Kidney glomerular epithelial cell (primary cell): ENCODE measurements at regions not wholly inside any gene's neighbourhood (a gene's known extent, or its start where the extent isn't known, plus 50 kb on each side); places are given as distances from the start of the nearest gene placed in this dataset.
"Not testable (repeated sequence)": the region's sequence is repeated elsewhere in the genome, so short reads cannot be mapped to it uniquely, and the experiment has no call there.

Experiments used
- DNase-seq: peaks from one replicate; lab custom pipeline; 2025; lab: John Stamatoyannopoulos, UW

DNA sequence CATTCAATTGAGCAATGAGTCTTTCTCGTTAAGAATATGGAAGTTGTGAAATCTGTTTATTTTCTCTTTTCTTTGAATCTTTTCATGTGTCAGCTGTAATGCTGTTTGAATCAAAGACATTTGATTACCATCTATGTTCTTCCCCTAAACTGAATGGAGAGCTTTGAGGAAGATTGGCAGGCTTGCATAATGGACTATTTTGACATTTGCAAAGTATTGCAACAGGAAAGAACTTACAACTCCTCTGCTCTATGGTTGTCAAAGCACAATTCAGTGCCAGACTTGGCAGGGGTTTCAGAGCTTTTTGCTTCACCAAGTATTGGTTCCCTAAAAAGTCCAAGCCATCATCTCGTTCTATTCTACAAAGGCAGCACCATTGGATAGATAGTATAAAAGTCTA lies 549.0 kb upstream of the NUDT12 start:
- DNase-seq = no peak

DNA sequence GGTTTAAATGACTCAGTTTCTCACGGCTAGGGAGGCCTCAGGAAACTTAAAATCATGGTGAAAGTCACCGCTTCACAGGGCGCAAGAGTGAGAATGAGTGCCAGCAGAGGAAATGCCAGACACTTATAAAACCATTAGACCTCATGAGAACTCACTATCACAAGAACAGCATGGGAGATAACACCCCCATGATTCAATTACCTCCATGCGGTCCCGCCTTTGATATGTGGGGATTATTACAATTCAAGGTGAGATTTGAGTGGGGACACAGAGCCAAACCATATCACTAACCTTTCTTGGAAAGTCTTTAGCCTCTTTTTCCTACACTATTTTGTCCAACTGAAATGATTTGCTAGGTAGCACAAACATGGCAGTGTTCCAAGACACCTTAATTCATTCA lies 533.9 kb upstream of the NUDT12 start:
- DNase-seq = no peak

DNA sequence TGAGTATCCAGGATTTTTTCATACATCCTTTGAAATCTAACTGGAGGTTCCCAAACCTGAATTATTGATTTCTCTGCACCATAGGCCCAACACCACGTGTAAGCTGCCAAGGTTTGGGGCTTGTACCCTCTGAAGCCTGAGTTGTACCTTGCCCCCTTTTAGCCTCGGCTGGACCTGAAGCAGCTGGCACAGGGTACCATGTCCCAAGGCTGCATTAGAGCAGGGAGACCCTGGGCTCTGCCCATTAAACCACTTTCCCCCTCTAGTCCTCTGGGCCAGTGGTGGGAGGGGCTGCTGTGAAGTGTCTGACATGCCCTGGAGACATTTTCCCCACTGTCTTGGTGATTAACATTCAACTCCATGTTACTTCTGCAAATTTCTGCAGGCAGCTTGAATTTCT lies 532.9 kb upstream of the NUDT12 start:
- no peak for DNase-seq

DNA sequence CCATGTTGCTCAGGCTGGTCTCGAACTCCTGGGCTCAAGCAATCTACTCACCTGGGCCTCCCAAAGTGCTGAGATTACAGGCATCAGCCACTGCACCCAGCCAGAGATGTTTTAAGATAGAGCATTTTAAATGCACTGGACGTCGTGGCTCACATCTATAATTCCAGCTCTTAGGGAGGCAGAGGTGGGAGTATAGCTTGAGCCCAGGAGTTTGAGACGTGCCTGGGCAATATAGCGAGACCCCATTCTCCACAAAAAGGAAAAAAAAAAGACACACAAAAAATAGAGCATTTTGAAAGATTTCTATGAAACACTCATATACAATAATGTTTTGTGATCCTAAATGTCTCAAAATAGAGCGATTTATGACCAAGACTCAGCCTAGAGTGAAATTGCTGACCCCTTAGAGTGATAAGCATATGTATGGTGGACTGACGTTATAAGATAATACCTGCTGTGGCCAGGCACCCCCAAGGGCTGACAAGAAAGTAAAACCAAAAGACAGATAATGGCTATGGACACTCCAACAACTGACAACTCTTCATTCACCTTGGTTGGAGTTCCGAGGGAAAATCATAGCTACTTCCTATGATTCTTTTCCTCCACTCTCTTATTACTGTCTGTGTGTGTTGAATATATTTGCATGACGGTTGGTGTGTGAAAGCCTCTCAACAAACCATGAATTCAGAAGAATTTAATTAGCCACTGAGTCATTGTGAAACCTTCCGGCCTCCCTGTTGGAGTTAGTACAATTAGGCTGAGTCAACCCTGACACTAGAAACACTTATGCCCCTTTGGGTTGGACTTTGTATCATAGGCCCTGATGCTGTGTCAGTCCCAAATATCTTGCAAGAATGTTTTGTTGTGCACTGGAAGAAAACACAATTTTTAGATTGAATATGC lies 526.5 kb upstream of the NUDT12 start:
- no peak for DNase-seq

DNA sequence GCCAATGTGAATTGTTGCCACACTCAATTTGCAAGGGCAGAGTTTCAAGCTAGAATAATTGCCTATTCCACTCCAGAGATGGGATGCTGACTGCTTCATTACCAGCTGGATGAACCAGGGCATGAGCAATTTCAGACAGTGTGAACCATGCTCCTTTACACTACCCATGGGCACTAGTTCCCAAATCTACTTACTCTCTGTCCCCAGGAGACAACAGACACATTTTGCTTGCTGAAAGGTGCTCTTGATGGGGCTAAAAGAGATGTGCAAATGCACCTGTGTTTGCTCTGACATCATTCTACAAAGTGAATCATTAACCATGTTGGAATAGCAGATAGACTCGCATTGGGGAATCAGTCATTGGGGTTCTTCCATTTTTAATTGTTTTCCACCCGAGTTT lies 522.3 kb upstream of the NUDT12 start:
- DNase-seq = no peak

DNA sequence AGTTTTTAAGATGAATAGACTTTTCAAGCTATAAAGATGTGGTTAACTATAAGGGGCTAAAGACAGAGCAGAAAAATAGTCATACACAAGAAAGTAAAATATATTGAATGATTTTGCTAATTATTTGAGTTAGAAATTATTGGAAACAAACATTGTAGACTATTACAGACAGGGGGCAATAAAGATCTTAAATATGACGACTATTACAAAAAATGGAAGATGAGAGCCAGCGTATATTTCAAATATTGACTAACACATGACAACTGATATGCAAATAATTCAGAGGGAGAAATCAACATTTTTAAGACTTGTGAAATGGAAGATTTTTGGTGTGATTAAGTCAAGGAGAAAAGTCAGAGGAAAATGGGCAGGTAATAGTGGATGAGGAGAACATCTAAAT lies 520.2 kb upstream of the NUDT12 start:
- no peak for DNase-seq

DNA sequence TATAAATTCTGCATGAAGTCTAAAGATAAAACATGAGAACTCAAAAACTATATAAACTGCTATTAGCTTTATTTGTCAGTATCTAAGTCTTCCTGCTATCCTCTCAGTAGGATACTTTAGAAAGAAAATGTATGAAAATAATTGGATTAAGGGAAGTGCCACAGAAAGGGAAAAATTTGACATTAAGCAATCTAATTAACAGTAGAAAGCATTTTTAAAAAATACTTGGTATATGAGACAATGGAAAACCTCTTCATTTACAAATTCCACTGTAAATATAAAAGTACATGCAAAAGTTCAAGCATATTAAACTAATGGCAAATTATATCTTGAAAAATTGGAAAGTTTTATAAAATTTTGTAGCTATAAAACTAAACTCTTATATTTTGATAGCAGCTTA lies 518.6 kb upstream of the NUDT12 start:
- DNase-seq = no peak

DNA sequence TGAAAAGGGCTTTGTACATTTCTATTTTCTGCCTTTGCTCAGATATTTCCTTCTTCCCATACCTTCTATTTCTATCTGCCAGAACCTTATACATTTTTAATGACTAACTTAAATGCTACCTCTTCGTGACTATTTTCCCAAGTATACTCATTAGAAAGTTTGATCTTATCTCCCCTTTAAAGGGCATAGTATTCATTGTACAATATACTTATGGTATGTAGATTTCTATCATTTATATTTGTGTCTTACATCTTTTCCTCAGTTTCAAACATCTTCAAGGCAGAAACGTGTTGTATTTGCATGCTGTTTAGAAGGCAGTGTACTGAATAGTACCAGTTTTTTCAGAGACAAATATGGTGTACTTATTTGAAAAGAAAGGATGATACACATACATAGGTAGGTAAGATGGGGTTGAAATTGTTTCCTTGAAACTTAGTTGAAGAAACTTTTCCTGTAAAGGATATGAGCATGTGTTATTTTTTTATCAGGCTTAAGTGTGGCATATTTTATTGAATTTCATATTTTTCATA lies 518.1 kb upstream of the NUDT12 start:
- DNase-seq = no peak

DNA sequence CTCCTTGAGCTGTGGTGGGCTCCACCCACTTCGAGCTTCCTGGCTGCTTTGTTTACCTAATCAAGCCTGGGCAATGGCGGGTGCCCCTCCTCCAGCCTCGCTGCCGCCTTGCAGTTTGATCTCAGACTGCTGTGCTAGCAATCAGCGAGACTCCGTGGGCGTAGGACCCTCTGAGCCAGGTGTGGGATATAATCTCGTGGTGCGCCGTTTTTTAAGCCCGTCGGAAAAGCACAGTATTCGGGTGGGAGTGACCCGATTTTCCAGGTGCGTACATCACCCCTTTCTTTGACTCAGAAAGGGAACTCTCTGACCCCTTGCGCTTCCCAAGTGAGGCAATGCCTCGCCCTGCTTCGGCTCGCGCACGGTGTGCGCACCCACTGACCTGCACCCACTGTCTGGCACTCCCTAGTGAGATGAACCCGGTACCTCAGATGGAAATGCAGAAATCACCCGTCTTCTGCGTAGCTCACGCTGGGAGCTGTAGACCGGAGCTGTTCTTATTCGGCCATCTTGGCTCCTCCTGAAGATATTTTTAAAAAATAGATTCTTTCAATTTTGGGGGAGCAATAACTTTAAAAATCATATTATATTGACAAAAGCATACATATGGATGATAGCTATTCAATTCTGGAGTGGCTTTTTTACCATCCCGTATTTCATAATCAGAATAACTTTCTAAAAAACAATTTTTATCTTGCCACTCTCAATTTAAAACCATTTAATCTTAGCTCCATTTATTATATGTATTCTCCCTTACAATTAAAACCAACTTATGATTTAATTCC lies 517.5 kb upstream of the NUDT12 start:
- not testable (repeated sequence) for DNase-seq

DNA sequence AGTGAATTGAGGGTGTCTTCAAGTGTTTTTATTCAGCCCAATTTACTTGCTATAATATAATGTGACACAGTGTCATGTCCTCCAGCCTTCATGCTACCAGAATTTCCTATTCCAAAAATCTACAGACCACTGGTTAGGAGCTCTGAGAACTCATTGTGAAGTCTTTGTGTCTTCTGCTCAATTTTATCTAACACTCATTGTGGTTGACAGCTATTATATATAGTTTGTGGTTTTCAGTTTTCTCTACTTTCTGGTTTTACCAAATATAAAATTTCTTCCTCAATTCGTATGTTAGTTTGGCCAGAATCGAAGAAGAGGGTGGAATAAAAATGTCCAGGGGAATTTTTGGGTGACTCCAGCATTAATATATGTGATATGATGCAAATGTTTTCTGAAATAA lies 509.3 kb upstream of the NUDT12 start:
- DNase-seq = no peak

DNA sequence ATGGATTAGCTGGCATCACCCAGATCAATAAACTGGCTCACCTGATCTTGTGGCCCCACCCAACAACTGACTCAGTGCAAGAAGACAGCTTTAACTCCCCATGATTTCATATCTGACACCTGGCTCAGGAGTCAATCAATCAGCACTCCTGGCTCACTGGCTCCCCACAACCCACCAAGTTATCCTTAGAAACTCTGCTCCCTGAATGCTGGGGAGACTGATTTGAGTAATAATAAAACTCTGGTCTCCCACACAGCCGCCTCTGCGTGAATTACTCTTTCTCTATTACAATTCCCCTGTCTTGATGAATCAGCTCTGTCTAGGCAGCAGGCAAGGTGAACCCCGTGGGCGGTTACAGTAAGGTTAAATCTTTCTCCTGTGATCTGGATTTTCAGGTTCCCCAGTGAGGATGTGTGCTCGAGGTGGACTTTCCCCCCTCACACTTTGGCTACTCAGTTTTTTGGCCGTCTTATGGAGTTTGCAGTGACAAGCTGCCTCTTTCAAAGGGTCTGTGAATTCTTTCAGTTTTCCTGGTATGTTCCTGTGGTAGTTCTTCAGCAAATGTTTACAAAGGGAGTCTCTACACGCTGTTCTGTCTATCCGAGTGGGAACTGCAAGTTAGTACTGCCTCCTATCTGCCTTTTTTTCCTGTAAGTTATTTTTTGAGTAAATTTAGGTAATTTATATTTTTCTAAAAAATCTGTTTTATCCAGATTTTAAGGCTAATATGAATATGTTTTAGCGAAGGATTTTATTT lies 500.2 kb upstream of the NUDT12 start:
- DNase-seq = no peak

DNA sequence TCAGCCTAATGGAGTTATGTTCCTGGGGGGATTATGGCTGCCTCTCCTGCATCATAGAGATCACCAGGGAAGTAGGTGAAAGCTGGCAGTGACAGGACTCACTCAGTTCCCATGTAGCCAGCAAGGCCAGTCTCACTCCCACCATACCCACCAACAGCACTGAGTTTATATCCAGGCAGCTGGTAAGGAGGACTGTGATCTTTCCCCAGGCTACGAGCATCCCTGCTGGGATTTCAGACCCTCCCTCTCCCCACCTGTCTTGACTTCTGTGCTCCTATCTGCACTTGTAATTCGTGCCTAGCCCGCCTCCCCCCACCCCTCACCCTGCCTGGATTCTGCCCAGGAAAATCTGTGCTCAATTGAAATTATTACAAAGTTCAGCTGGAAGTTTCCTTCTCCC lies 499.1 kb upstream of the NUDT12 start:
- no peak for DNase-seq

DNA sequence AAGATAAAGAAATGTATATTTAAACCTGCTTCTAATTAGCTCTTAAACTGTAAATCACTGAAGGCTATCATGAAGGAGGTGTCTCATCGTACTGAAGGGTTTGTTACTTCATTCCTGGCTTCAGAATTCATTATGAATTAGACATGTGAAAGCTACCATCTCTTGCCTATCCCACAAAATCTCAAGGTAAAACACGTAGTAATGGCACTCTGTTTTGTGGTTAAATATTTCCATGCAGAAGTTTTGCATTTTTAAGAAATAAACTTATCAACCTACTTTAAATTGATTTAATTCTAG lies 490.7 kb upstream of the NUDT12 start:
- DNase-seq = no peak

DNA sequence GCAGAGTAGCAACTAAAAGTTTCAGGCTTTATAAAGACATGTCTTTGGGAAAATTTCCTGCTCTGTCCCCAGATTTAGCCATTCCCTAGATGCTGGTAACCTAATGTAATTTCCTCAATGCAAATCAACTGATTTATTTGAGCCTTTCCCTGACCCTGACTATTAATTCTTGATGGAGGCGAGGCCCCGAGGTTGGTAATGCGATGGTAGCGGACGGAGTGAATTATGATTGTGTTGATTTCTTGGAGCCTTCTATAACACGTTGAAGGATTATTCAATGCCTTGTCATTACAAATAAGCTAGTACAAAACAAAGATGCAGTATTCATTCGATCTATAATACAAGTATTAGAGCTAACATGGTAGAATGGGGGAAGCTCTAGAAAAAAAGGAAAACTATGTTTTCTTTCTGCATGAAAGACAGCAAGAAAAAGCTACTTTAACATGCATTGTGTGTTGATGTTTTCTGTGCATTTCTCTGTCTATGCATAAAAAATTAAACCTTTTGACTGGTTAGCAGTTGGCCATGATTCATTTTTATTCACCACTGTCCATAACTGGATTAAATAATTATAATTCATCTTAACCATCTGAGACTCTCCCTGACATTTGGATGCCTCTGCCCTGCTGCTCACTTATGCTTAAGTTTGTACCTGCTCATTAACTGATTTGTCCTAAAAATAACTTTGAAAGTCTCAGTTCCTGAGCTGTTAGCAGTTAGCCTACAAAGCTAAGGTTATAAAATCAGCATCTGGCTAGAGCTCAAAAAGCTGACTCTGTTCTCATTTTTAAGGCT lies 490.2 kb upstream of the NUDT12 start:
- no peak for DNase-seq

DNA sequence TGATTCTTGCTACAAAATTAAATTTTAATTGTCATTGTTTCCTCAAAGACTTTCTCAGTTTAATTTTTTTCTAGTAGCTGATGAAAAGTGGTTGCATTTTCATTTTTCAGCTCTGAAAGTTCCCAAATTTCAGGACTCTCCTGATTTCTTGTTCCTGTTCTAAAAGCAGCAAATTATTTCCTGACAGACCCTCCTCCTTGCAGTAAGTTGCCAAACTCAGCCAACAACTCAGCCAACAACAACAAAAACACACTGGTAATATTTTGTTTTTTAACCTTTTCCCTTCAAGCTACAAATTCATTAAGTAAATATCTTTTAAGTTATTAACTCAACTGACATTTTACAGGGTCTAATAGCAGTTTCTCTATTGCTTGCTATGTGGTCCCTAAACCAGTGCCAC lies 487.8 kb upstream of the NUDT12 start:
- no peak for DNase-seq

DNA sequence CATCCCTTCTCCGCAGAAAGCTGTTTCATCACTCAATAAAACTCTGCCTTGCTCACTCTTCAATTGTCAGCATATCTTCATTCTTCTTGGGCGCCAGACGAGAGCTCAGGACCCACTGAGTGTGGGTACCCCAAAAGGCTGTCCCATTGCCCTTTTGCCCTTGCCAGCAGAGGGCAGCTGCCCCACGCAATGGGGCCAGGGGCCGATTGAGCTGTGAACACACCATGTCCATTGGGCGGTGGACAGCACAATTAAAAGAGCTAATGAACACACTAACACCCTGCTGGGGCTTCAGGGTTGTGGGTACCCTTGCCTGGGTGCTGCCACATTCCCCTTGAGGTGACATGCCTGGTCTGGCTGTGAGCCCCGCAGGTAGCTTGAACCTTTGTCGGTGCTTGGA lies 487.2 kb upstream of the NUDT12 start:
- DNase-seq = no peak

DNA sequence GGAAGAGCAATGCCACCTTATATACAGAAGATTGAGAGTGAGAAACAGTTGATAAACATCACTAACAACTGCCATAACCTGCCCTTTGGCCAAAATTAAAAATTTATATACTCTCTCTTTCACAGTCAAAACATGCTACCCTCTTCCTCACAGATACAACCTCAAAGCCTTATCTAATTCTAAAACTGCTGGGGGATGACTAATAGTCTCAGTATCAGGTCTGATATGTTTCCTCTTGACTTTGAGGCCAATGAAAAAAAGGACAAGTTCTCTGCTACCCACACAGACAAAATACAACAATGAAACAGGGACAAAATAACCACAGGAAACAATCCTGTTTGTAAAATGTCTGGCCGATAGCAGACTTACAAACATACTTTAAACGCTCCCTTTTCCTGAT lies 485.6 kb upstream of the NUDT12 start:
- DNase-seq = no peak

DNA sequence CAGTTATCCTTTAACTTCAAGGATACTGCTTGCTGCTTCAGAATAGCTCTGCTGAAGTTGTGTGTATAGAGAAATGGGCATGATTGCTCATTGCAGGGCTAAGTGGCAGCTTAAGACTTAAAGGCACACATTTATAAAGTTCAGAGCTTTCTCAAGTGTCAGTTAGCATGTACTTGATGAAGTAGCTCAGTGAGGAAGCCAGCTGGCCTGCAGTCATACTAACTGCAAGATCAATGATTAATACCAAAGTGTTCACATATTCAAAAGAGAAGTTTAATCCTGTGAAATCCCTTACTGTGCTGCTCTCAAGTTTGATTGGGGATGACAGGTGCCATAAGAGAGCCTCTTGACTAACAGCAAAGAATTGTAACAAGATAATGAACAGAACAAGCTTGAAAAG lies 483.4 kb upstream of the NUDT12 start:
- DNase-seq = no peak

DNA sequence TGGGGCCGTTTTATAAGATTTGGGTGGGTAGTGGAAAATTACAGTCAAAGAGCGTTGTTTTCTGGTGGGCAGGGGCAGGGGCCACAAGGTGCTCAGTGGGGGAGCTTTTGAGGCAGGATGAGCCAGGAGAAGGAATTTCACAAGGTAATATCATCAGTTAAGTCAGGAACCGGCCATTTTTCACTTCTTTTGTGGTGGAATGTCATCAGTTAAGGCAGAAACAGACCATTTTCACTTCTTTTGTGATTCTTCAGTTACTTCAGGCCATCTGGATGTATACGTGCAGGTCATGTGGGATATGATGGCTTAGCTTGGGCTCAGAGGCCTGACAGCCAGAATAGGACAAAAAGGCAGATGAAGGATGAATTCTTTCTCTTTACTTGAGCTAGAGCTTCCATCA lies 477.3 kb upstream of the NUDT12 start:
- DNase-seq = not testable (repeated sequence)

DNA sequence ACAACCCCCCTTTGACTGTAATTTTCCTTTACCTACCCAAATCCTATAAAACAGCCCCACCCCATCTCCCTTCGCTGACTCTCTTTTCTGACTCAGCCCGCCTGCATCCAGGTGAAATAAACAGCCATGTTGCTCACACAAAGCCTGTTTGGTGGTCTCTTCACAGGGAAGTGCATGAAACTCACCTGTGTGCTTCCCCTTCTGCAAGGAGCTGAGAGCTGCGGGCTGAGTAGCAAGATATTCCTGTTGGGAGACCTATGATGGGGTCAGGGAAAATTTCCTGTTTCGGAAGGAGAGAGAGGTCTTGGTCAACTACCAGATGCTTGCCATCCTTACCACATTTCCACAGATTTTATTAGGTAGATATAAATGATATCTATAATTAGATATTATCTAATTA lies 474.5 kb upstream of the NUDT12 start:
- not testable (repeated sequence) for DNase-seq

DNA sequence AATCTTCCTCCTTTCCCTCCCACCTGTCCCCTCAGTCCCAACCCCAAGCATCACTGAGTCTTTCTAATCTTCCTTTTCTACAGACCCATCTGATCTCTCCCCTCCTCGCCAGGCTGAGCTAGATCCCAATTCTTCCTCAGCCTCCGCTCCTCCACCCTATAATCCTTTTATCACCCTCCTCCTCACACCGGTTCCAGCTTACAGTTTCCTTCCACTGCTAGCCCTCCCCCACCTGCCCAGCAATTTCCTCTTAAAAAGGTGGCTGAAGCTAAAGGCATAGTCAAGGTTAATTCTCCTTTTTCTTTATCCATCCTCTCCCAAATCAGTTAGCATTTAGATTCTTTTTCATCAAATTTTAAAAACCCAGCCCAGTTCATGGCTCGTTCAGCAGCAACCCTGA lies 470.6 kb upstream of the NUDT12 start:
- DNase-seq = not testable (repeated sequence)

DNA sequence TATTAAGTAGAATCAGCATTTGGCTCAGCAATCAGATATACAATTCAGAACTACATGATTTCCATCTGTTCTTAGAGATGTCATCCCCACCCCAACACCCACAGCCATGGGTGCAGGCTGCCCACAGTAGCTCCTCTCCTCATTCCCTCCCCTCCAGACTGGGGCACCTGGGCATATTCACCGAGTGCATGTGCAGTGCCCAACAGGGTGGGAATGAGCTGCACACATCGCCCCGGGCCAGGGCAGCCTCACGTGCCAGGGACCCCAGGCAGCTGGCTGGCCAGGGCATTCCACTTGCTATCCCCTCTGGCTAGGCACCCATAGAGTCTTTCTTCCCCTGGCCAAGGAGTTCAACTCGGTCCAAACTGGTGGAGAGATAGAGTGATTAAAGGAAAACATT lies 461.9 kb upstream of the NUDT12 start:
- no peak for DNase-seq
